ENCODE measurements at regions not wholly inside any gene's neighbourhood (a gene's known extent, or its start where the extent isn't known, plus 50 kb on each side); places are given as distances from the start of the nearest gene placed in this dataset.

- TF ChIP-seq TFE3 (CRISPR knock-in tag; IDR thresholded peaks at IDR 0.05), result no peak
- TF ChIP-seq KDM1A (CRISPR knock-in tag; IDR thresholded peaks at IDR 0.05), result no peak
- TF ChIP-seq ELF1 (CRISPR knock-in tag; IDR thresholded peaks at IDR 0.05), result no peak
- TF ChIP-seq SOX13 (IDR thresholded peaks at IDR 0.05), result no peak
- no peak for TF ChIP-seq SOX13 (CRISPR knock-in tag; conservative IDR thresholded peaks at IDR 0.05 in 1 of 2, IDR thresholded peaks at IDR 0.05 in 1 of 2)
Measured at GRCh38 chr2:104698276-104698675, 155.6 kb upstream of the POU3F3 start (continued).

GRCh38 chr2:104701411-104701911 is 152.5 kb upstream of the POU3F3 start:
- Histone ChIP-seq H3K9ac (ENCODE audit: insufficient read depth, low read depth, low read length) (no peak overlapping the region), H3K36me3 (replicated peaks in 1 of 2; ENCODE audit: control insufficient read depth in 1 of 2, insufficient read depth in 2 of 2, low read length in 2 of 2) (no peaks in the 10 kb centered on the region), H3K4me3 (replicated peaks in 1 of 3; ENCODE audit: insufficient read depth in 1 of 3, low read depth in 2 of 3, low read length in 3 of 3) (no peak overlapping the region), H4K20me1 (ENCODE audit: insufficient read depth, low read length) (no peaks in the 10 kb centered on the region), H3K79me2 (ENCODE audit: insufficient read depth, low read length) (no peaks in the 10 kb centered on the region), H3K9me3 (ENCODE audit: low read length) (no peaks in the 10 kb centered on the region), H3K27ac (ENCODE audit: extremely low read length, insufficient read depth, low read length) (no peak overlapping the region), H3K4me2 (ENCODE audit: low read depth, low read length) (no peak overlapping the region), H3K27me3 (ENCODE audit: control insufficient read depth in 1 of 2, insufficient read depth in 2 of 2, low read length in 2 of 2) (peaks cover 0 to 26% of the 10 kb centered on the region in 2 experiments; a peak in 3 of 5 replicates), H3K4me1 (ENCODE audit: insufficient read depth, low read length) (no peaks in the 10 kb centered on the region), H2AFZ (ENCODE audit: low read length) (no peak overlapping the region)
- ATAC-seq (no peak), FAIRE-seq (no peak), DNase-seq (ENCODE audit: low spot score) (no peak)
- TF ChIP-seq EHMT2 (IDR thresholded peaks at IDR 0.05; ENCODE audit: borderline replicate concordance, low read depth, low read length), result no peak
- no peak for TF ChIP-seq ZFX (CRISPR knock-in tag; IDR thresholded peaks at IDR 0.05; ENCODE audit: low read depth)
- TF ChIP-seq KLF15 (CRISPR knock-in tag; IDR thresholded peaks at IDR 0.05; ENCODE audit: borderline replicate concordance), result no peak
- no peak for TF ChIP-seq ZBTB4 (CRISPR knock-in tag; IDR thresholded peaks at IDR 0.05; ENCODE audit: borderline replicate concordance)
- no peak for TF ChIP-seq ISL2 (CRISPR knock-in tag; IDR thresholded peaks at IDR 0.05)
- no peak for TF ChIP-seq ZNF292 (CRISPR knock-in tag; IDR thresholded peaks at IDR 0.05; ENCODE audit: borderline replicate concordance, low read depth)
- TF ChIP-seq ZNF501 (CRISPR knock-in tag; IDR thresholded peaks at IDR 0.05), result no peak
- in situ Hi-C loops (cut with HindIII; ENCODE audit: extremely low pct_ligation_motif_present, low pct_unique_long_range_greater_than_20kb) (no loop called here), intact Hi-C loops (cut with micrococcal nuclease; ENCODE audit: unreplicated experiment) (no loop called here)
- ChIA-PET CTCF (ENCODE audit: low intra/inter-chr PET ratio, low total read pairs) (no interaction called here), POLR2A (no interaction called here)
- no TSS peak for BruUV-seq (replicated peaks)
- 26% methylated on average over 19 of the region's 19 CpGs for WGBS (ENCODE audit: low lambda C conversion rate)

Measured in HepG2 (cell line).